RKO (cell line): ENCODE measurements at regions not wholly inside any gene's neighbourhood (a gene's known extent, or its start where the extent isn't known, plus 50 kb on each side); places are given as distances from the start of the nearest gene placed in this dataset.
"Not testable (repeated sequence)": the region's sequence is repeated elsewhere in the genome, so short reads cannot be mapped to it uniquely, and the experiment has no call there.

Source experiments
- DNase-seq: peaks from one replicate; pipeline ENCODE4 v3.0.0-alpha.2; 2016; ENCODE audit warnings: low spot score

GRCh38 chr6:49274809-49275769 is 188.0 kb downstream of the MMUT start:
- not testable (repeated sequence) for DNase-seq

- DNase-seq = peak; percentile 66
These were observed 193.9 kb downstream of the MMUT start for GRCh38 chr6:49269190-49269589.

GRCh38 chr6:49264909-49265308 is 198.1 kb downstream of the MMUT start:
- DNase-seq = no peak

- DNase-seq = no peak
These were observed 198.6 kb downstream of the MMUT start for GRCh38 chr6:49264496-49264895.

GRCh38 chr6:49257549-49257948 is 205.5 kb downstream of the MMUT start:
- DNase-seq = no peak

- DNase-seq = no peak
These were observed 207.7 kb downstream of the MMUT start for GRCh38 chr6:49255335-49255734.

GRCh38 chr6:49252901-49253300 is 210.2 kb downstream of the MMUT start:
- DNase-seq = no peak

- DNase-seq = peak; percentile 32
These were observed 229.6 kb downstream of the MMUT start for GRCh38 chr6:49233483-49233882.

- no peak for DNase-seq
These were observed 237.6 kb downstream of the MMUT start for GRCh38 chr6:49225471-49225870.

GRCh38 chr6:49220293-49220692 is 242.8 kb downstream of the MMUT start:
- no peak for DNase-seq

- no peak for DNase-seq
These were observed 257.5 kb downstream of the MMUT start for GRCh38 chr6:49205526-49205925.

GRCh38 chr6:49202924-49203536 is 260.0 kb downstream of the MMUT start:
- DNase-seq = no peak

- no peak for DNase-seq
These were observed 265.0 kb downstream of the MMUT start for GRCh38 chr6:49198015-49198414.

GRCh38 chr6:49162379-49162778 is 300.7 kb downstream of the MMUT start:
- not testable (repeated sequence) for DNase-seq

- DNase-seq = no peak
These were observed 307.7 kb downstream of the MMUT start for GRCh38 chr6:49155316-49155715.

- no peak for DNase-seq
These were observed 311.1 kb downstream of the MMUT start for GRCh38 chr6:49151957-49152356.

GRCh38 chr6:49151461-49151860 is 311.6 kb downstream of the MMUT start:
- no peak for DNase-seq

GRCh38 chr6:49151033-49151432 is 312.0 kb downstream of the MMUT start:
- no peak for DNase-seq

GRCh38 chr6:49145280-49145679 is 317.8 kb downstream of the MMUT start:
- DNase-seq = no peak

- no peak for DNase-seq
These were observed 320.5 kb downstream of the MMUT start for GRCh38 chr6:49142421-49143151.

GRCh38 chr6:49121970-49122369 is 341.1 kb downstream of the MMUT start:
- no peak for DNase-seq

- DNase-seq = peak; percentile 9
These were observed 344.6 kb downstream of the MMUT start for GRCh38 chr6:49118478-49118877.

GRCh38 chr6:49110916-49111315 is 352.1 kb downstream of the MMUT start:
- DNase-seq = no peak
